Stimulated activated CD4-positive, alpha-beta T cell treated with anti-CD3 and anti-CD28 coated beads, Interleukin-2, amount 100 ng/mL, for 24 hours (primary cell): ENCODE measurements at regions not wholly inside any gene's neighbourhood (a gene's known extent, or its start where the extent isn't known, plus 50 kb on each side); places are given as distances from the start of the nearest gene placed in this dataset.

Experiments
- DNase-seq, 2 donors: peaks; one replicate each; pipeline ENCODE4 v3.0.0-alpha.2; 2020

- no peak for DNase-seq
Measured at GRCh38 chr4:35506161-35506560, 738.2 kb downstream of the ARAP2 start.

- no peak for DNase-seq
Measured at GRCh38 chr4:35511851-35512250, 732.5 kb downstream of the ARAP2 start.

DNA sequence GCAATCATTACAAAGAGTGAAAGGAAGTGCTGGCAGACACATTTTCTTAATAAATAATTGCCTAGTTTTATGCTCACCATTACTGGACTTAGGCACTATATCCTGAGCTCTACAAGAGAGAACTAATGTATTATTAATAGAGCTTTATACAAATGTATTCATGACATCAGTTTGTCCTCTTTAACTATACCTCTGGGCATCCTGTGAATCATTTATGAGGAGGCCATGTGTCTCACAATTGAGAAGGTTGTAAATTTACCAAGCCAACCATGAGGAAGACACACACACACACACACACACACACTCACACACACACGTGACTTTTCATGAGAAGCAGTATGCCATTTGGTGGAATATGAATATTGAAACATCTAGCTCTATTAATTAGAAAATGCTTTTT is 728.2 kb downstream of the ARAP2 start:
- DNase-seq = no peak

- DNase-seq = no peak
Measured at GRCh38 chr4:35520059-35520458, 724.3 kb downstream of the ARAP2 start.

GRCh38 chr4:35521682-35522081 is 722.6 kb downstream of the ARAP2 start:
- no peak for DNase-seq

GRCh38 chr4:35525192-35525978 is 718.9 kb downstream of the ARAP2 start:
- DNase-seq = no peak

DNA sequence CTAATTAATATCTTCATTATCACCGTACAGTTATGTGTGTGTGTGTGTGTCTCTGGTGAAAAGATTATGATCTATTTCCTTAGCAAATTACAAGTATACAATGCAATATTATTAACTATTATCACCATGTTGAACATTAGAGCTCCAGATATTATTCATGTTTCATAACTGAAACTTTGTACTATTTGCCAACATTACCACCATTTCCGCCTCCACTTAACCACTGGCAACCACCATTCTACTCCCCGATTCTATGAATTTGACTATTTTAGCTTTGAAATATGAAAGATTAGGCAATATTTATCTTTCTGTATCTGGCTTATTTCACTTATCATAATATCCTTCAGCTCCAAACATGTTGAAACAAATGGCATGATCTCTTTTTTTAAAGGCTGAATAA is 717.9 kb downstream of the ARAP2 start:
- no peak for DNase-seq

DNA sequence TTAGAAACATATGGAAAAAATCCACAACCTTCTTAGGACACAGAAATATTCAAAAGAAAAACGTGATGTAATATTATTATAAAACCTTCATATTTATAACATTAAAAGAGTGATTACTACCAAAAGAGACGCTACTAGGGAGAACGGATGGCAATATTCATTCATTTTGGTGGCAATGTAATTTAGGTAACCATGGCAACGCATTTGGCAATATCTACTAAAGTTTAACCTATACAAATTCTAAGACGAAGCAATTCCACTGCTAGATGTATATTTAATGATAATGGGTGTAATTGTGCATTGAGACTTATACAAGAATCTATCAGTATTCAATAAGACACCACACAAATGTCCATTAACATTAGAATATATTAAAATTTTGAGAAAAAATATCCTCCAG is 709.4 kb downstream of the ARAP2 start:
- DNase-seq = no peak

DNA sequence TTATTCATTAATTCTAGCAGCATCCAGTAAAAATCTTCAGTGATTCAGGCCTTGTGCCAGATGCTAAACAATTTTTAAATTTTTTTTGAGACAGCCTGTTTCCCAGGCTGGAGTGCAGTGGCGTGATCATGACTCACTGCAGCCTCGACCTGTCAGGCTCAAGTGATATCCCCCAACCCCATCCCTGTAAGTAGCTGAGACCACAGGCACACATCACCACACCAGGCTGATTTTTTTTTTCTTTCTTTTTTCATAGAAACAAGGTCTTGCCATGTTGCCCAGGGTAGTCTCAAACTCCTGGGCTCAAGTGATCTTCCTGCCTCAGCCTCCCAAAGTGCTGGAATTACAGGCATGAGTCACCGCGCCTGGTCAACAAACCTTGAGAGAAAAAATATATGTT is 705.5 kb downstream of the ARAP2 start:
- DNase-seq = no peak

DNA sequence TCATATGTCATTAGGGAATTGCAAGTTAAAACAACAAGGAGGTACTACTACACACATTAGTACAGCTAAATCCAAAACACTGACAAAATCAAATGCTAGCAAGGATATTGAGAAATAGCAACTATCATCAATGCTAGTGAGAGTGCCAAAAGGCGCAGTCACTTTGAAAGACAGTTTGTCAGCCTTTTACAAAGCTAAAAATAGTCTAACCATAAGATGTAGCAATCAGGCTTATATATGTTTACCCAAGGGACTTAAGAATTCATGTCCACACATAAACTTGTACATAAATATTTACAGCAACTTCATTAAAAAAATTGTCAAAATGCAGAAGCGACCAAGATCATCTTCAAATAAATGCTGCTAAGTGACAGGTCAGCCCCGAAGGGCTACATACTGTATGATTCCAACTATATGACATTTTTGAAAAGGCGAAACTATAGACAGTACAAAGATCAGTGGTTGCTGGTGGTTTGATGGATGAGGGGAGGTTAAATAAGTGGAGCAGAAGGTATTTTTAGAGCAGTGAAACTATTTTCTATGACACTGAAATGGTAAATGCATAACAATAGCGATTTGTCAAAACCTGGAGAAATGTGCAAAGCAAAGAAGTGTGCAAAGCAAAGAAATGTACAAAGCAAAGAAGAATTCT is 704.8 kb downstream of the ARAP2 start:
- no peak for DNase-seq

- no peak for DNase-seq
Measured at GRCh38 chr4:35541146-35541887, 703.0 kb downstream of the ARAP2 start.

DNA sequence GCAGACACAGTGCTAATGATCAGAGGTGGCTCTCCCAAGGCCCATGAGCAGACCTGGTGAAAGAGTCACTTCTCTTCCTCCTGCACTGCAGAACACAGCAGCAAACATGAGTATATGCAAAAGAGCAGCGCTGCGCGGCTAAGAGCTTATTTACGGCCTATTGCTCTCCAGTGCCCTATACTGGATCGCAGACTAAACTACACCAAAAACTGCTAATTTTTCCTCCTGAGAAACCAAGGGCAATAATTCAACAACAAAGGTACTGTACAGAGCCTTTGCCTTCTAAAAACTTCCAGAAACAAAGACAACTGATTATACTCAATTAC is 702.5 kb downstream of the ARAP2 start:
- no peak for DNase-seq

GRCh38 chr4:35548921-35549320 is 695.4 kb downstream of the ARAP2 start:
- DNase-seq = no peak

DNA sequence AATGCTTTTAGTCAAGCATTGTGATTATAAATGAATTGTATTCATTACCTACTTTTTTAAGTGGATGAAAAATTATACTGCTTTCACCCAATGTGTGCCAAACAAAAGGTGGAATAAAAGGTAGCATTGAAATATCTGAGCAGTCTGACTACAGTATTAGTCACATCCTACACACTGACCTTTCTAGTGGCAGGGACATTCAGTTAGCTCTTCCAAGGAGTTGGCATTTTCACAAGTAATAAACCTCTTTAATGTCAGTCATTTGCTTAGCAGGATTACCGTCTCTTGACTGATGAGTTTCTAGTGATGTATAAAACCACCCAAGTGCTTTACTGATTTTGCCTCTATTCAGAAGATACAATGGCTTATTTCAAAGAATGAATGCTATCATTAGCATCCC is 687.9 kb downstream of the ARAP2 start:
- DNase-seq = no peak

DNA sequence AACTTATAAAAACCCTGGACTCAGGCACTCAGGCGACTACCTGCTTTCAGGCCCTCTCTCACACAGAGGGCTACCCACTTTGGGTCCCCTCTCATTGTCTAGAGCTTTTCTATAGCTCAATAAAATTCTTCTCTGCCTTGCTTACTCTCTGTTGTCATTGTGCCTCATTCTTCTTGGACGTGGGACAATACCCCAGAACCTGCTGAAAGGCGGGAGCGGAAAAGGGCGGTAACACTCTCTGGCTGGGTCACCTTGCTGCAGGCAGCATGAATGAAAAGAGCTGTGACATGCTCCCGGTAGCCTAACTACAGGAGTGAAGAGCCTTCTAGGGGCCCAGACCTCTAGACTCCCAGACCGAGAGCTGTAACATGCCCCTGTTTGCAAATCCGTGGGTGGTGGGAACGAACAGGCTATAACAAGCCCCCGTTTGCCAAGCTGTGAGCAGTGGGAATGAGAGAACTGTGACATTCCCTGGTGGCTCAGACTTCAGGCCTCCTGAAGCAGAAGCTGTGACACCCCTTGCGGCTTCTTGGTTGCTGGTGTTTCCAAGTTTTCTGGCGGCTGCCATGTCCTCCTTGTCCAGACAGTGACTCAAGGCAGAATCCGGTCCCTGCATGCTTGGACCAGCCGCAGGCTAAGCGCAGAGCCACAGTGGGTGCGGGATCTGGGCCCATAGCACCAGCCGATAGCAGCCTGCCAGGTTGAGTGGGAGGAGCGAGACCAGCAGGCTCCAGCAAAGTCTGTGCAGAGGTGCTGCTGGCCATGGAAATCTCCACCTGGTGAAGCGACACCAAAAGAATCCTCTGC is 684.6 kb downstream of the ARAP2 start:
- no peak for DNase-seq

GRCh38 chr4:35562861-35563260 is 681.5 kb downstream of the ARAP2 start:
- no peak for DNase-seq

DNA sequence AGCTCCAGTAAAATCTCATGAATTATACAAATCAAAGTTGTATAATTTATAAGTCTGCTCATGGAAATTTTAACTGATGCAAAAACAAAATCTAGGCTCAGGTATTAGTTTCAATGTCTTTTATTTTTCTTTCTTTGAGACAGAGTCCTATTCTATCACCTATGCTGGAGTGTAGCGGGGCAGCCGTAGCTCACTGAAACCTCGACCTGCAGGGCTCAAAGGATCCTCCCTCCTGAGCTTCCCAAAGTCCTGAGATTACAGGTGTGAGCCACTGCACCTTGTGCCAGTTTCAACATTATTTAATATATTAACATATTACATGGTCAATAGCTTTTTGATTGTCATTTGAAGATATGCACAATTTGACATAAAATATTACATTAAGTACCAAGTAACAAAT is 678.7 kb downstream of the ARAP2 start:
- no peak for DNase-seq

DNA sequence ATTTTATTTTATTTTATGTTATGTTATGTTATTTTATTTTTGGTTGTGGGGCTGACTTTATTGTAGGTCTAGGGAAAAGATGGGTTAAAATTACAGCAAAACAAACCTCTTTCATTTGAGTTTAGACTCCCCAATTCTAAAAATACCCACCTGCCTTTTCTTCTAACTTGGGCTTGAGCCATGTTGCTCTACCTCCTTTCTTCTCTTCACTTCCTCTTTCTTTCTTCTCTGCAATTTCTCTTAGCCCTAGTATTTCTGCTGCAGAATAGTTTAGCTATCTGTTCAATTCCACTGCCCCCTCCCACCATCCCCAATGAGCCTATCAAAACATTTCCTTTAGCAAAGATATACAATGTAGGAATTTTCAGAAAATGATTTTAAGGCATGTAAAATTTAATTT is 653.3 kb downstream of the ARAP2 start:
- no peak for DNase-seq

GRCh38 chr4:35604252-35604651 is 640.1 kb downstream of the ARAP2 start:
- DNase-seq = no peak

DNA sequence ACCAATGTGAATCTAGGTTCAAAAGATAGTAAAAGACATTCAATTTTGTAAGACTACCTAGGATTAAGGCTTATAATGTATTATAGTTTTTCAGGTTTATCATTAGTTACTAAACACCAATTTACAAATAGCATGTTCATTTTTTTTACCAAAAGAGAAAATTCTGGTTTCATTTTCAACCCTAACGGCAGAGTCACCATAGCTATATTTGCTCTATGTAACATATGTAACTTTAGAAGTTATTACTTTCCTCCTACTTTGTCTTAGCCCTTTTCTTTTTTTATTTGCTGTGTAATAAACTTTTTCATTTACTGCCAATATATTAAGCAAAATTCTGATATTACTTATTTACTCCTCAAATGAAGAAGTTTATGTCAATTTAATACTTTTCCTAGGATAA is 639.6 kb downstream of the ARAP2 start:
- no peak for DNase-seq

GRCh38 chr4:35608205-35608604 is 636.1 kb downstream of the ARAP2 start:
- no peak for DNase-seq

DNA sequence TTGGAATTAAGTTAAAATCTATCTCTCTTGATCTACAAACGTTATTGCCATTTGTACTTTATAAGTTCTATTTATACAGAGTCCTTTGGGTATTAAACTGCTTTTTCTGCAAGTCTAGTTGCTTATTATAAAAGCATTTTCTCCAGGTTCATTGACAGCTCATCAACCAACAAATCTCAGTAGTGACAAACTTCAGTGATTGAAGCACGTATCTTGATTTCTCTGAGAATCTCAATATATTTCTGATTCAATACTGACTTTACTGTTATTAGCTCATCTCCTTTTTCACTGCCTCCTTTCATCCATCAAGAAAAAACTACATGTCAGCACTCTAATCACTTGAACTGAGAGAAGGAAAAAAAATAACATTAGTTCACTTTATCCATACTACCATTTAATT is 630.2 kb downstream of the ARAP2 start:
- no peak for DNase-seq

GRCh38 chr4:35639929-35640328 is 604.4 kb downstream of the ARAP2 start:
- DNase-seq = no peak
